ENCODE measurements at regions not wholly inside any gene's neighbourhood (a gene's known extent, or its start where the extent isn't known, plus 50 kb on each side); places are given as distances from the start of the nearest gene placed in this dataset.

DNA sequence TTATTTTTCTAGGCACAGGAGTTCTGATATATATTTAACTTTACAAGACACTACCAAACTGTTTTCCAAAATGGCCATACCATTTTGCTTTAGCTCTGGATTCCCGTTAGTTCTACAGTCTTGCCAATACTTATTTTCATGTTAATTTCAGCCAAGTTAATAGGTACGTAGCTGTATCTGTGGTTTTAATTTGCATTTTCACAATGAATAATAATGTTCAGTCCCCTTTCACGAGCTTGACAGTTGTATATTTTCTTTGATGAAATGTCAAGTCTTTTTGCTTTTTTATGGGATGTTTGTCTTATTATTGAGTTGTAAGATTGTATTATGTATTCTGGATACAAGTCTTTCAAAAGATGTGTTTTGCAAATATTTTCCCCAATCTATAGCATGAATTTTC is 50.6 kb upstream of the GALNT5 start:
- Histone ChIP-seq H3K9me3 (ENCODE audit: control insufficient read depth in 2 of 3, low read length in 3 of 3) (no peaks in the 10 kb centered on the region), H3K4me1 (ENCODE audit: control insufficient read depth in 2 of 2, insufficient read depth in 2 of 2, low read length in 2 of 2) (no peaks in the 10 kb centered on the region), H3K4me3 (ENCODE audit: low read length) (no peak overlapping the region), H3K27me3 (ENCODE audit: control insufficient read depth in 2 of 2, insufficient read depth in 2 of 2, low read length in 2 of 2) (no peaks in the 10 kb centered on the region), H3K36me3 (ENCODE audit: control insufficient read depth in 2 of 3, insufficient read depth in 3 of 3, low read length in 3 of 3) (no peaks in the 10 kb centered on the region), H3K27ac (ENCODE audit: low read depth, low read length) (no peak overlapping the region)
- intact Hi-C loops (cut with micrococcal nuclease): no loop called here
- Mint-ChIP-seq H3K27ac (no peak overlapping the region), H3K4me3 (no peak overlapping the region), H3K36me3 (no peaks in the 10 kb centered on the region), H3K9me3 (peaks cover 0 to 1% (median 0%) of the 10 kb centered on the region in 11 donors), H3K27me3 (peaks cover 0 to 14% (median 5%) of the 10 kb centered on the region in 5 donors), H3K4me1 (no peaks in the 10 kb centered on the region)
- CTCF ChIA-PET: no interaction called here
- DNase-seq (no peak), ATAC-seq (no peak)
- POLR2A ChIA-PET: no interaction called here
